HG02571 (cell line): ENCODE measurements at regions not wholly inside any gene's neighbourhood (a gene's known extent, or its start where the extent isn't known, plus 50 kb on each side); places are given as distances from the start of the nearest gene placed in this dataset.
"Not testable (repeated sequence)": the region's sequence is repeated elsewhere in the genome, so short reads cannot be mapped to it uniquely, and the experiment has no call there.

Source experiments
- ATAC-seq: cut with Tn5 transposase; IDR thresholded peaks from one replicate; pipeline ENCODE4 v1.9.1; 2021; ENCODE audit warnings: mild to moderate bottlenecking, moderate library complexity; ENCODE audit not compliant: unreplicated experiment

DNA sequence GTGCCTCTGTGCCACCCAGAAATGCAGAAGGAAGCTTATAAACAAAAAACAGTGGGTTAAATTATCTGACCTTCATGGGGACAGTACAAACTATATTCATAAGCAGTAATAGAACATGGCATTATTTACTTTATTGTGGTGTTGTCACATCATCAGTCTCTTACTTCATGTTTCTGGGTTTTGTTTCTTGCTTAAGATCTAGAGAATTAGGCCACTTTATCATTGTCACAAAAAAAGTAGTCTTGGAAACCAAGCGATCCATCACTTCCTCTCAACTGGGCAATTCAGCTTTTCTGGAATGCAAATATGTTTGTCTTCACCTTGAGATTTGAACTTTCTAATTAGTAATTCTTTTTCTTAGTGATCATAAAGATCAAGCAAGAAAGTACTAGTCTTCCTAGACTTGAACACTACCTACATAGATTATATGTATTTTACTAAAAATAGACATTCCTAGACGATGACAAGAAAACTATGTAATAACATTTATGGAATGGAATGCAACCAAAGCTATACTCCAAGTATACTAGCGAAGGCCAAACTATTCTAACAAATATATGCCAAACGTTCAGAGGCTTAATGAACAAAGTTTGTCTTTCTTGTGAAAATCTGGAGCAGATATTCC, 363.4 kb downstream of the DAD1 start:
- no peak for ATAC-seq

DNA sequence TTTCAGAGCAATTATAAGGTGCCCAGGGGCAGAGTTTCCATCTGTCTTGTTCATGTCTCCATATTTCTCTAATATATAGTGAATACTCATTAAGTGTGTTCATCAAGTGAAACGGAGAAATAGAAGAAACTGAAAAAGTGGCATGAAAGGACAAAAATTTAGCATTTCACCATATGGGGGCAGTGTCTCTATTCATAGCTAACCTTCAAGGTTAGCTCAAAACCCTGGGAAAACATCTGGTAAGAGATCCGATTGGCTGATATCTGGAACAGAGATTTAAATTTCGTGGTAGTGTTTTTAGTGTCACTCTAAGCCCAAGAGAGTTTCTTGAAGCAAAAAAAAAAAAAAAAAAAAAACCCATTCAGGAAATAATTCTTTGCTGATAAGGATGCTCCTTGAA, 367.5 kb downstream of the DAD1 start:
- ATAC-seq = no peak

DNA sequence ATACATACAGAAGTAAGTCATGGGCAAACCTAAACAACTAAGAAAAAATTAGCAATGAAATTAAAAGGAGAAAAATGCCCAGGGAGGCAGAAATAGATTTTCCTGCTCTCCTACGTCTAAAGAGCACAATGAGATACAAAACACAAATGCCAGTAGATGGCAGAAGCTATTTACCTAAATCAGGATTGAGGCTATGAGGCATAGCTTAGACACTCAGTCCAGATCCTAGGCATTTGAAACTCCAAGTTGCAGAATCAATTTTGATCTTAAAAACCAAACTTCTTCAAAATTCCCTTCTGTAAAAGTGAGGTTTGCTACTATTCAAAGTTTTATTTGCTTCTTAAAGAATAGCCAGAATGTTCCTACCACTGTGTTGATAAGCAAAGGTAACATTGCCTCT, 368.6 kb downstream of the DAD1 start:
- no peak for ATAC-seq

DNA sequence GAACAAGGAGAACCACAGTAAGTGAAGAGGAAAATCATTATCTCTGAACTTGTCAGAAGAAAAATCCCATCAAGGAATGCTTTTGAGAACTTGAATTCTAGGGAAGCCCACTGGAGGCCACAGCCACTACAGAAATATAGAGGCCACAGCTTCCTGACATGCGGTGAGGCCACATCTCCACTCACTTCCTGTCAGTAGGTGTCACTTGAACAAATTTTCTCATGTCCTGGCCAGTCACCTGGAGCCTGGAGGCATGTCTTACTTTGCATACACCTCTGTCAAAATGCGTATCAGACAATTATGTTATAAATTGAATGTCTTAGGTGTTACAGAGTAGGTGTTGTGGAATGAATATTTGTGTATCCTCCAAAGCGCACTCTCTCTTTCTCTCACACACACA, 370.3 kb downstream of the DAD1 start:
- ATAC-seq = no peak

DNA sequence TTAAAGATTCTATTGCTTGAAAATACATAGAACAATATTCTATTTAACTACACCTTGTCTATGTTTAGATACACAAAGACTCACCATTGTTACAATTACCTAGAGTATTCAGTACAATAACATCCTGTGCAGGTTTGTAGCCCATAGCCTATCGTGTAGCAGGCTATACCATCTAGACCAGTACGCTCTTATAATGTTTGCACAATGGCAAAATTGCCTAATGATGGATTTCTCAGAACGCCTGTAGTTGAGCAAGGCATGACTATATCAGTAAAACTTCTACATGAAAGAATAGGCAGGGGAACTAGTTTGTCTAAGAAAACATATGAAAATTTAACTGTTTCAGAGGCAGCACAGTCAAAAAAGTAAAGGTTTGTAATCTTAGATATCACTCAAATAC, 375.9 kb downstream of the DAD1 start:
- ATAC-seq = no peak

DNA sequence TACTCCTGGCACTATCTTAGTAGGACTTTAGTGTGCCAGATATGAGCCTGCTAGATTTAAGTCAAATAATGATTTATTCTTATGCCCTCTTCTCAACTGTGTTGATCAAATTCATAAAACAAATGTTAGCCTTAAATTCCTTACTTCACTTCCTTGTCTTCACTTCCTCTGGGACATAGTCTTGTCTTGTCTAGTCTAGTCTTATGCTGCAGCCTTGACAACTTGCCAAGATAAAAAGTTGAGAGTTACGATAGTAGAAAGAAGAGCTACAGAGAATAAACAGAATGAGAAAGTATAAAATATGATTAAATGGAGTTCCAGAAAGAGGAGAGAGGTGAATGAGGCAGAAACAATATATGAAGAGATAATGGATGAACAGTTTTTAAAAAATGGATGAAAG, 378.1 kb downstream of the DAD1 start:
- no peak for ATAC-seq

DNA sequence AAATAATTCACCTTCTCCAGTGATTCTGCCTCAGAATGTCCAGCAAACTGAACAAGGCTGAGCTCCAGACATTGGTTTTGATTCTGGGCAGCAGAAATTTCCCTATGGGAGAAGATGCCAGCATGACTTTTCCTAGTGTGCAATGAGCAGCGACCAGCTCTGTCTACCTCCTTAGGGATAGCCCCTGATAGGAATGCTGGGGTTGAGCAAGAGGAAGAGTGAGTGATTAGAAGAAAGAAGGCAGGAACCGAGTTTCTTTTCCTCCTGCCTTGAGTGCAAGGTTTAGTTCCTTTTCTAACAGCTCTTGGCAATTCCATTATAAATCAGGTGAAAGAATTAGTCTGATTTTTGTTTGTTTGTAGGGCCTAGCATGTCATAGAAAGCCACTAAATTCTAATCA, 379.0 kb downstream of the DAD1 start:
- no peak for ATAC-seq

DNA sequence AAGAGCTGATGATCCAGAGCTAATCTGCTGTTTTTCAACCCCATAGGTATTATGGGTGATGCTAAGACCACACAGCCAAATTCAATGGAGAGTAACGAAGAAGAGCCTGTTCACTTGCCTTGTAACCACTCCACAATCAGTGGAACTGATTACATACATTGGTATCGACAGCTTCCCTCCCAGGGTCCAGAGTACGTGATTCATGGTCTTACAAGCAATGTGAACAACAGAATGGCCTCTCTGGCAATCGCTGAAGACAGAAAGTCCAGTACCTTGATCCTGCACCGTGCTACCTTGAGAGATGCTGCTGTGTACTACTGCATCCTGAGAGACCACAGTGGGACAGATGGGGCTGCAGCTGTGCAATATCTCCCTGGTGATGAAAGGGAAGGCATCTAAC, 386.0 kb downstream of the DAD1 start:
- no peak for ATAC-seq

DNA sequence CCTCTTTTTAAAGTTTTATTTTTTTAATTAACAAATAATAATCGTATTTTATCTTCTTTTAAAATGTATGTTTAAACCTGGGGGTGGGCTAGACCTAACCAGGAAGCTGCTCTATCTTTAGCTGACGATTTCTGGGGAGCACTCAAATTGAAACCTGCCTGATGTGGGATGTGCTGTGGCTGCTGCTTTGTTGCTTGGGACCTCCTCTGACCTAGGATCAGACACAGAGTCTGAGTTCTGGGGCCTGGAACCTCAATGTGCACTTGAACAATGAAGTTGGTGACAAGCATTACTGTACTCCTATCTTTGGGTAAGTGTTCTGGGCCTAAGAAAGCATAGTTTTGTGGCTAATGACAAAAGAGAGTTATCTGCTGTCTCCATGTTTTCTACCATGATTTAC, 386.7 kb downstream of the DAD1 start:
- ATAC-seq = no peak

DNA sequence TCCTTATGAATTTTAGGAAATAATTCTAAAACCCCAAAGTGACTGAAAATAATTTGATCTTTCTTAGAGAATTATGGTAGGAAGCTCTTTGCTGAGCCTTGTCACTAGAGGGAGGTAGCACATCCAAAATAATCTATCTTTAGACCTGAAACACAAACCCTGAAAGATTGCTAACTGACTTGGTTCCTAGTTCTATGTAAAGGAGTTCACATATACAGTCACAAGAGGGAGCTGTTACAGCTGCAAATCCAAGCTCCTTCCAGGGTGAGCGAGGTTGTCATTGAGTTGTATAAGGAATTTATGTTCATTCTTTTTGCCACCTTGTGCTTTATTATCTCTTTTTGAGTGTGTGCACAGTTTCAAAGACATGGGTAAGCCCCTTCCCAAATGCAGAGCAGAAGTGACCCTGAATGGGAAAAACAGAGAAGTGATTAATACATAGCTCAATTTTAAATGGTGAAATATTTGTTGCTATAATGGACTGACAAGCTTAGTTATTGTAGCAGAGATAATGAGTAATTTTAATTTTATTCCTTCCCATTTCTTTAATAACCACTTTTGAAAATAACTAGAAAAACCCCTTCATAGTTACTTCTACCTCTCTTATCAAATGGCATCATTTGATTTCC, 387.9 kb downstream of the DAD1 start:
- ATAC-seq = no peak

DNA sequence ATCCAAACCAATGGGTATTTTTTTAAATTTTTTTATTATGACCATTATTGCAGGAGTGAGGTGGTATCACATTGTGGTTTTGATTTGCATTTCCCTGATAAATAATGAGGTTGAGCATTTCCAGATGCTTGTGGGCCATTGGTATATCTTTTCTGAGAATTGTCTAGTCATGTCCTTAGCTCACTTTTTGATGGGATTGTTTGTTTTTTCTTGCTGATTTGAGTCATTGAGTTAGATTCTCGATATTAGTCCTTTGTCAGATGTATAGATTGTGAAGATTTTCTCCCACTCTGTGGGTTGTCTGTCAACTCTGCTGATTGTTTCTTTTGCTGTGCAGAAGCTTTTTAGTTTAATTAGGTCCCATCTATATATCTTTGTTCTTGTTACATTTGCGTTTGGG, 388.9 kb downstream of the DAD1 start:
- ATAC-seq = not testable (repeated sequence)

DNA sequence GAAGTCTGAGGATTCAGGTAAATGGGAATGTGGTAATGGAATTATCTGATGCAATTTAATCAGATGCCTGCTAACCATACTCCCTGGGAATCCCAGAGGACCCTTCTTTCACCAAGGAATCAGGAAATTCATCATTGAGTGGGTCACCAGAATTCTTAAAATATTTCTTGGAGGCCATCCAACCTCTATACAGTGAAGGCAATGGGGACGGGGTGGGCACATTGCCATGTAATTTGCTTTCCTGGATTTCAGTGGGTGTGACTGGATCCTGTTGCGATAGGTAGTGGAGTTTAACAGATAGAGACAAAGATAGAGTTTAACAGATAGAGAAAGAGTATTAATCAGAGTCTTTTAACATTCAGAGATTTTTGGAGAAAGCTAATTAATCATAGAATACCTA, 394.4 kb downstream of the DAD1 start:
- no peak for ATAC-seq

DNA sequence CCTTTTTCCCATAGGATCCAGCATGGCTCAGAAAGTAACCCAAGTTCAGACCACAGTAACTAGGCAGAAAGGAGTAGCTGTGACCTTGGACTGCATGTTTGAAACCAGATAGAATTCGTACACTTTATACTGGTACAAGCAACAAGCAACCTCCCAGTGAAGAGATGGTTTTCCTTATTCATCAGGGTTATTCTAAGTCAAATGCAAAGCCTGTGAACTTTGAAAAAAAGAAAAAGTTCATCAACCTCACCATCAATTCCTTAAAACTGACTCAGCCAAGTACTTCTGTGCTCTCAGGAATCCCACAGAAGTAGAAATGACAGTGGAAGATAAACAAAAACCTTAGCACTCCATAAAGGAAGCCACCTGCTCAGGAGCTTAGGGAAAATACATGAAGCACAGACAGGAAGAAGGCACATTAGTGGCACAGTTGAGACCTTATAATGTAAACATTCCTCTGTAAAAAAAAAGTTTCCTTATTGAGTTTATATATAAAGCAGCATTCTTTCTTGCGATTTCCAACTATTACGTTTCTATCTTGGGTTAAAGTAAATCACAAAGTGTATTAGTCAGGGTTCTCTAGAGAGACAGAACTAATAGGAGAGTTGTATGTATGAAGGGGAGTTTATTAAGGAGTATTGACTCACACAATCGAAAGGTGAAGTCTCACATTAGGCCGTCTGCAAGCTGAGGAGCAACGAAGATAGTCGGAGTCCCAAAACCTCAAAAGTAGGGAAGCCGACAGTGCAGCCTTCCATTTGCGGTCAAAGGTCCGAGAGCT, 398.4 kb downstream of the DAD1 start:
- no peak for ATAC-seq

DNA sequence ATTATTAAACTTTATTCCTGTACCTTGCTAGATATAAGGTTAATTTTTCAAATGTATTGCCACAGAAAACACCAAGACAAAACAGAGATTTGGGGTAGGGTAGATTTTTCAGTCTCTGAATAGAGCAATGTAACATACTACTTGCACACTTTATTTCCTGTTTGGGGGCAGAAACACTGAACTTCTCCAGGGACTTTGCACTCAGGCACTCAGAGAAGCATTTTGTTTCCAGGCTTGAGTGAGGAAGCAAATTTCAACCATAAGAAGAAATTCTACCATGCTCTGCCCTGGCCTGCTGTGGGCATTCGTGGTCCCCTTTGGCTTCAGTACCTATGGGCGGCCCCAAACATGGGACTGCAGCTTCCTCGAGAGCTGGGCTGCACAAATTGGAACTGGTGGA, 399.1 kb downstream of the DAD1 start:
- no peak for ATAC-seq

DNA sequence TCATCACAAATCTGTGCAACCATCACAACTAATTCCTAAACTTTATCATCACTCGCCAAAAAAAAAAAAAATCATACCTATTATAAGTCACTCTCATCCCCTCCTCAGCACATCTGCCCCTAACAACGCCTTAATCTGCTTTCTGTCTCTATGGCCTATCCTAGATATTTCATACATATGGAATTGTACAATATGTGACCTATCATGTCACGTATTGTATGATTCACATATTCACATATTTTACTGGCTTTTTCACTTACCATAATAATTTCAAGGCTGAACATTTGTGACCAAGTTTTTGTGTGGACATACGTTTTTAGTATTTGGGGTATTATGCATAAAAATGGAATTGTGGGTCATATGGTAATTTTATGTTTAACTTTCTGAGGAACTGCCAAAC, 400.7 kb downstream of the DAD1 start:
- no peak for ATAC-seq

DNA sequence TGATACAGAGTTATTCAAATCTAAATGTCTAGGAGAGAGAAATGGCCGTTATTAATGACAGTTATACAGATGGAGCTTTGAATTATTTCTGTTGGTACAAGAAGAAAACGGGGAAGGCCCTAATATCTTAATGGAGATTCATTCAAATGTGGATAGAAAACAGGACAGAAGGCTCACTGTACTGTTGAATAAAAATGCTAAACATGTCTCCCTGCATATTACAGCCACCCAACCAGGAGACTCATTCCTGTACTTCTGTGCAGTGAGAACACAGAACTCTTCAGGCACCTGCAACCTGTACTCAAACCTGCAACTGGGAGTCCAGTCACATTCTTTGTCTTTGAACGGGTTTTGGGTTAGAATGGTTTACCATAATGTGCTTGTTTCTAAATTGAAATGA, 403.2 kb downstream of the DAD1 start:
- no peak for ATAC-seq

DNA sequence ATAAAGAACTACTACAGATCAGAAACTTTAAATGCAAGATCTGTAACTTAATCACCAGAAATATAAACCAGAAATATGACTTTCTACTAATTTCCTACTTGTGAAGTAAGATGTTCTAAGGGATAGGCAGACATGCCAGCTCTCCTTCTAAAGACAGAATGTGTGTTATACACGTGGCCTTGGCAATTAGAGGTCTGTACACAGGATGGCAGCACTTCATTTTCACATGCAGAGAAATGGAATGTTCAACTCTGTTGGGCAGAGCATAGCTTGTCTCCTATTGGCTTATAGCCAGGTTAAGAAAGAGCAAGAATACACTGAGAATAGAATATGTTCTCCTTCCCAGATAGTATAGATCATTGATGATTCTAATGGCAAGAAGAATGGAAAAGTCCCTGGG, 403.8 kb downstream of the DAD1 start:
- no peak for ATAC-seq

DNA sequence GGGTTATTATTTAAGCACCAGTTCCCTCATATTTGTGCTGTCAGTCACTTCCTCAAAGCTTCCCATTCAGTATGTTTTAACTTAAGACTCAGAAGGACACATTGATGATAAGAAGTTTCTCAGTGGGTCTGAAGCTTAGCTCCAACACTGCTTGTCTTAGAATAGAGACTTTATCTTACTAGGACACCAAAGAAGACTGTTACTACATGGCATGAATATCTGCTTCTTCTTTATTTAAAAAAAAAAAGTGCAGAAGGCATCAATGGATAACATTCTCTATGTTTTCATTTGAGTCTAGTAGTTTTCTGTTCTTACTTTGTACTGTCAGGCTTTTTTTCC, 404.2 kb downstream of the DAD1 start:
- ATAC-seq = no peak

DNA sequence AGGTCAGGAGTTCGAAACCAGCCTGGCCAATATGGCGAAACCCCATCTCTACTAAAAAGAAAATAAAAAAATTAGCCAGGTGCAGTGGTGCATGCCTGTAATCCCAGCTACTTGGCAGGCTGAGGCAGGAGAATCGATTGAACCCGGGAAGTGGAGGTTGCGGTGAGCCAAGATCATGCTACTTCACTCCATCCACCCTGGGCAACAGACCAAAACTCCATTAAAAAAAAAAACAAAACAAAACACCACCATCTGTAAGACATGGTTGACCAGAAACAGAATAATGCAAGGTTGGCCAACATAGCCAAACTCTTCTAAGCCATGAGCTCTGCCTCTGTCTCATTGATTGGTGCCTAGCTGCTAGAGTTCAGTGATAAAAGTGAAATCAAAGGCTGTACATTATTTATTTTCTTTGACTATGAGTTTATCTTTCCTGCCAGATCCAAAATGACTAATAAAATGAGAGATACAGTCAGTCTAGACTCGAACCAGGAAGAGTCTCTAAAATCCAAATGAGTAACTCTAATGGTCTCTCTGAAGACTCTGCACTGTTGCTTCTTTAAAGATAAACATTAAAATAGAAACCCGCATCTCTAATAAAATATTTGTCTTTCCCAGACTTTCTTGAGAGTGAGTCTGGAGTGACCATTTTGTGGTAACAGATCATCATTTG, 404.7 kb downstream of the DAD1 start:
- no peak for ATAC-seq

DNA sequence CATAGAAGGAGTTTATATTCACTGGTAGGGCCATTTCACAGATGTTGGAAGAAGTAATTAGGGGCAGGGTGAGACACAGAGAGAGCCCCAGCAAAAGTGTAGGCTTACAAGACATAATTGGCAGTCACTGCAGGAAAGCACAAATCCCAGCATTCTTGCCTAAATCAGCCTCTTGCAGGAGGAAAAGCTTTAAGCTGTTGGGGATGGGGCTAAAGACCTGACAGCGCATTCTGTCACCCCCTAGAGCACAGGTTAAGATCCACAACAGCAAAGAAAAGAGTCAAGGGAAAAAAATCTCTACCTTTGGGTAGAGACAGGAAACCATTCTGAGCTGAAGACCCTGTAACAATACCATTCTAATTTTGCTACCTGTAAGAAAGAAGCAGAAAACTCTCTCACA, 409.0 kb downstream of the DAD1 start:
- ATAC-seq = no peak

DNA sequence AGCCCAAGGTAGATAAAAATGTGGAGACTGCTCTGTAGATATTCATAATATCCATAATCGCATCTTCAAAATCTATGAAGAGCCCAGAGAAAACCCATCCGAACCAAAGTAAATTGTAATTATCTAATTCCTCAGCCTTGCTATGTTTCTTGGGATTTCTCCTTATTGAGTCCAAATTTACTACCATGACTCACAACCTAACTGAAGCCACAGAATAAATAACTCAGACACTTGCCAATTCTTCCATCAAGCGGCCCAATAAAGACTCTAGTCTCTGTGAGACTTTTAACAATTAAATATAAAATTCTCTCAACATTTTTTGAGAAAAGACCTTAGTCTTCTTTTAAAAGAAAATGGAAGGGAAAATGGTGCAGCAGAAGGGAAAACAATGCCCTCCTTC, 409.8 kb downstream of the DAD1 start:
- no peak for ATAC-seq

DNA sequence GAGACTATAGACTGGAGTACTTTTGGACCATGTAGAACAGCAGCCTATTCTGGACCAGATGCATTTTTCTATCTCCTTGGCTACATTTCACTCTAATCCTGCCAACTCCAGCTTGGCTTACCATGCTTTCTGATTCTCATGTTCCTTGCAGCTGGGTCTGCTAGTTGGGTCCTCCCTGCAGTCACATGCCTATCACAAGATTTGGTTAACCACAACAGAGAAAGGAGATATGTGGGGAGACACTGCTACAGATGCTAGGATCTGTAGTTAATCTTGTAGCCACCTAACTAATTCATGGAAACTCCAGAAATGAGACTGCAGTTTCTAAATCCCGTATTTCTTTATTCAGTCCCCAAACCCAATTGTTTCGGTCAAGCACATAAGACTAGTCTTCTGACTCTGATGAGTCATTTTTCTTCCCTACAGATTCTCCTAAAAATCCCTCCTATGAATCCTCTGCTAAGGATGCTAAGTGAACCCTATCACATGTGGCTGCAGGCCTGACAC, 410.6 kb downstream of the DAD1 start:
- no peak for ATAC-seq
